ENCODE measurements at regions not wholly inside any gene's neighbourhood (a gene's known extent, or its start where the extent isn't known, plus 50 kb on each side); places are given as distances from the start of the nearest gene placed in this dataset.

GRCh38 chr1:192751260-192751659 lies 57.6 kb upstream of the RGS2 start:
- TF ChIP-seq, protein P1, sequence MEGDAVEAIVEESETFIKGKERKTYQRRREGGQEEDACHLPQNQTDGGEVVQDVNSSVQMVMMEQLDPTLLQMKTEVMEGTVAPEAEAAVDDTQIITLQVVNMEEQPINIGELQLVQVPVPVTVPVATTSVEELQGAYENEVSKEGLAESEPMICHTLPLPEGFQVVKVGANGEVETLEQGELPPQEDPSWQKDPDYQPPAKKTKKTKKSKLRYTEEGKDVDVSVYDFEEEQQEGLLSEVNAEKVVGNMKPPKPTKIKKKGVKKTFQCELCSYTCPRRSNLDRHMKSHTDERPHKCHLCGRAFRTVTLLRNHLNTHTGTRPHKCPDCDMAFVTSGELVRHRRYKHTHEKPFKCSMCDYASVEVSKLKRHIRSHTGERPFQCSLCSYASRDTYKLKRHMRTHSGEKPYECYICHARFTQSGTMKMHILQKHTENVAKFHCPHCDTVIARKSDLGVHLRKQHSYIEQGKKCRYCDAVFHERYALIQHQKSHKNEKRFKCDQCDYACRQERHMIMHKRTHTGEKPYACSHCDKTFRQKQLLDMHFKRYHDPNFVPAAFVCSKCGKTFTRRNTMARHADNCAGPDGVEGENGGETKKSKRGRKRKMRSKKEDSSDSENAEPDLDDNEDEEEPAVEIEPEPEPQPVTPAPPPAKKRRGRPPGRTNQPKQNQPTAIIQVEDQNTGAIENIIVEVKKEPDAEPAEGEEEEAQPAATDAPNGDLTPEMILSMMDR (IDR thresholded peaks at IDR 0.05): no peak
- TF ChIP-seq EZH2 (IDR thresholded peaks at IDR 0.05; ENCODE audit: borderline replicate concordance, insufficient read depth, low read depth, low read length, poor library complexity, severe bottlenecking): no peak
